HAP-1 (cell line): ENCODE measurements at regions not wholly inside any gene's neighbourhood (a gene's known extent, or its start where the extent isn't known, plus 50 kb on each side); places are given as distances from the start of the nearest gene placed in this dataset.

Source experiments
- DNase-seq, 2 experiments: peaks; one replicate each; pipeline ENCODE4 v3.0.0-alpha.2; 2016 to 2020; ENCODE audit warnings: low spot score in 2 of 2
- H3K27me3 ChIP-seq: fragments of 250-450 bp; sonication (Bioruptor Pico); 2 replicates; pipeline ENCODE4 v1.5.1; 2020; ENCODE audit warnings: low read depth, mild to moderate bottlenecking, moderate library complexity
- H3K36me3 ChIP-seq: fragments of 250-450 bp; sonication (Bioruptor Pico); replicated peaks from 2 replicates; pipeline ENCODE4 v1.5.1; 2020; ENCODE audit warnings: mild to moderate bottlenecking
- H3K4me1 ChIP-seq: fragments of 250-450 bp; sonication (Bioruptor Pico); 2 replicates; pipeline ENCODE4 v1.5.1; 2020; ENCODE audit warnings: mild to moderate bottlenecking
- H3K4me3 ChIP-seq: fragments of 250-450 bp; sonication (Bioruptor Pico); 2 replicates; pipeline ENCODE4 v1.5.1; 2020; ENCODE audit warnings: mild to moderate bottlenecking, moderate library complexity
- H3K9me3 ChIP-seq: fragments of 250-450 bp; sonication (Bioruptor Pico); 2 replicates; pipeline ENCODE4 v1.5.1; 2020; ENCODE audit warnings: mild to moderate bottlenecking, moderate library complexity
- in situ Hi-C: fragments of 300-500 bp; cut with MboI; formaldehyde crosslinking; loops from 3 replicates; pipeline ENCODE4 v1.14.3; 2020; ENCODE audit warnings: low sequenced_read_pairs, inconsistent platforms, mixed read lengths

DNA sequence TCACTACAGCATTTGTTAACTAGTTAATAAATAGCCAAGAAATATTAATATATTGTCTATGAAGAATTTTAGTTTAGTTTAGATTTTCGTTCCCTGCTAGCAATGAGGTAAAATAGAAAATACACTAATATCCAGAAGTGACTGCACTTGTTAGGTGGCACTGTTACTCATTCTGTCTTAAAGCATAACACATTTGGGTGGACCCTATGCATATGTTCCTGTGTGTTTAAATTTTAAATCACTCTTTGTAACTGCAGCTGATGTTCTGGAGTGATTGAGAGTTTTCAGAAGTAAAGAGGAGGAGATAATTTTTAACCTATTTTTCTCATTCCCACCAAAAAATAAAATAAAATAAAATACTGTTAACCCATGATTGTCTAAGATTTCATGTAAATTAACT is 73.9 kb upstream of the SOX4 start:
- no peaks in the 10 kb centered on the region for H3K36me3 ChIP-seq
- in situ Hi-C loops: no loop called here
- no peak overlapping the region for H3K4me3 ChIP-seq
- H3K9me3 ChIP-seq: no peaks in the 10 kb centered on the region
- DNase-seq: no peak
- no peaks in the 10 kb centered on the region for H3K27me3 ChIP-seq
- peaks cover 10% of the 10 kb centered on the region; the same call in 1 of the 2 replicates for H3K4me1 ChIP-seq

DNA sequence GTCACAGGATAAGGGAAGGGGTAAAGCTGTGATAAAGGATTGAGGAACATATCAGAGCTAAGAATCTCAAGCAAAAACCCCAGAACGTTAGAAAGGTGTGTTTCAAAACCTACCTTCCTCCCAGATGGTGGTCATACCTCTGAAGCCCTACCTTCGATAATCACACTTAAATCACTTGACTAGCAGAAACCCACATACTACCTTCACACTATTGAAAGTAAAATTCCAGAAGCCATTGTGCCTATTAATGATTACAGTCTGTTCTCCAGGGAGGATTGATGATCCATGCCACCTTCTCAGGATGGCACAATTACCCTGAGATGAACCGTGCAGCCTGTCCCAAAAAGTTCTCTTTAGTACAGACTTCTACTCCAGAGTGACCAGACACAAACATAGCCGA is 72.3 kb upstream of the SOX4 start:
- H3K36me3 ChIP-seq: no peaks in the 10 kb centered on the region
- H3K4me3 ChIP-seq: no peak overlapping the region
- peaks cover 10% of the 10 kb centered on the region; the same call in 1 of the 2 replicates for H3K4me1 ChIP-seq
- no peak for DNase-seq
- H3K9me3 ChIP-seq: no peaks in the 10 kb centered on the region
- H3K27me3 ChIP-seq: no peaks in the 10 kb centered on the region
- in situ Hi-C loops: no loop called here

DNA sequence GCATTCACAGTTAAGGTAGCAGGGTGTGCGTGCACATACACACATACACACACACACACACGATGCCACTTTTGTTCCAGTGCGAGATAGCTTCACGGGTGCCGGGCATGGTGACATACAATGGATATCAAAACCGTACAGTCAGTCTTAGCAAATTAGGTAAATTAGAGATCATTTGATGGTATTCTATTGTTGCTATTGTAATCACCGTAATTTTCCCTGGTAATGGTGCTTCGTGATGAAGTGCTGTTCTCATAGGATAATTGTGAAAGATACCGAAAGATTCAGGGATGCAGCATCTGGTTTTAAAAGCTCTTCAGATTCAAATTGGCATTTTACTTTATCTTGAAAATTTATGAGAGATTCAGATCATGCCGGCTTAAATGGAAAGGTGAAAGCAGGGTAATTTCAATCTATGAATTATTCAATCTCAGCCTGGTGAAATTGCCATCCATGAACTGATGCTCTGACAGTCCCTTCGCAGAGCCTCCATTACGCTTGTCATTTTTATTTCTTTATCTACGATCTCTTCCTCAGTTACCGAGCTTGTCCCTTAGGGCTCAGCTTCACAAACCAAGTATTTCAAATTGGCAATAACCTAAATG is 71.3 kb upstream of the SOX4 start:
- H3K36me3 ChIP-seq: no peaks in the 10 kb centered on the region
- in situ Hi-C loops: no loop called here
- no peaks in the 10 kb centered on the region for H3K27me3 ChIP-seq
- H3K4me3 ChIP-seq: no peak overlapping the region
- DNase-seq: no peak
- H3K9me3 ChIP-seq: no peaks in the 10 kb centered on the region
- H3K4me1 ChIP-seq: peaks cover 10% of the 10 kb centered on the region; the same call in 1 of the 2 replicates

DNA sequence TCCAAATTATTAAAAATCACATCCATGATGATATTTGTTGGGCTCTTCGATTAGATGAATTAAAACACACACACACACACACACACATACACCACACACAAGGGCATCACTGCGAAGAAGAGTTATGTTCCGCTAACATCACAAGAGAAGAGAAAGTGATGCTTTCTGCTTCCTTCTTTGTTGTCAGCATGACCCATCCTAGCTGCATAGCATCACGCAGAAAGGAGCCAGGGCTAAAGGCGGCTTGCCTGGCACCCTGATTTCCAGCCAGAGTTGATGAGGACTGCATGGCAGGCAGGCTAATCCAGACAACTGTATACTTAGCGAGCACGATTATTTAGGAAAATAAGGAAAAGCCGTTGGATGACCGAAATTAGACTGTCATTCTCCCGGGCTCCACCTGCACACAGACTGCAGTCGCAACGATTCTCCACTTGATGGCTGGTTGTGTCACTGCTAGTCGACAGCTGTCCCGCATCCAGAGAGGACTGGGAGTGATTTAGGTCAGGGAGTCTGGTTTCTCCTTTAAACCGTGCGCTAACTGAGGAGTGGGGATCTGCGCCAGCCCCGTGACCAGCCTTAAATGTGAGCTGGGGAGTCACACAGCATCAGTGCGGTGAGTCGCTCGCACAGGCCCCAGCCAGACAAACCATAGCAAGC is 70.6 kb upstream of the SOX4 start:
- H3K27me3 ChIP-seq: no peaks in the 10 kb centered on the region
- peak in 1 of 2 experiments; percentile 41 for DNase-seq
- in situ Hi-C loops: no loop called here
- peaks cover 10% of the 10 kb centered on the region; the same call in 1 of the 2 replicates for H3K4me1 ChIP-seq
- no peaks in the 10 kb centered on the region for H3K36me3 ChIP-seq
- no peak overlapping the region for H3K4me3 ChIP-seq
- no peaks in the 10 kb centered on the region for H3K9me3 ChIP-seq

DNA sequence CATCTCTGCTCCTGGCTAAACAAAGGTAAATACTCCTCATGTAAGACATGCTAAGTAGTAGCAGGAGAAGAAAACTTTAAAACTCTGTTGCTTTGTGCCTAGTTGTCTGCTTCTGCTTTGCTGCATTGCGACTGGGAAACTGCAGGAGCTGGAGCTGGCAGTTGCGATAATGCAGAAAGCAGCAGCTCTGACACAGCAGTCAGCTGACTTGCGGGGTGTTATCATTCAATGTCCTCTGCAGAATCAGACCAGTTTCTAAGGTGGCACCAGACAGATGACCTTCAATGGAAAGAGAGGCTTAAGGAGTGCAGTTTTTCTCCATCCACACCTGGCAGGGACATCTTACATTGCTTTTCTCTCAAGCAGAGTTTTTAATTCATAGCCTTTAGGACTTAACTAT is 69.9 kb upstream of the SOX4 start:
- in situ Hi-C loops: no loop called here

DNA sequence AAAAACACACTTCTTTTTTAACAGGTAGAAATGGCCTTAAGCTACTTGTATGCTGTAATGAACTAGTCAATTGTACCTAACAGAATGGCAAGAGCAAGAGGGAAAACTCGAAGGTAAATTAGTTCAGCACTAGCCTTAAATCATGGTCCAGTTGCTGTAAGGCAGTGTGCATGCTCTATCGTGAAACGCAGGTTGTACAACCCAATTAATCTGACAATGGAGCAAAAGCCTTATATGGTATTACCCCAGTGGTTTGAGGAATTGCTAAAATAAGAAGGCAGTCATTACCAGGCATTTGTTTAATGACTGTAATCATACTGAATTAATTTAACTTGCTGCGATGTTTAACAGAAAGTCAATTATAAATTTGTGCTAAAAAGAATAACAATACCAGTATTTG is 69.3 kb upstream of the SOX4 start:
- H3K36me3 ChIP-seq: no peaks in the 10 kb centered on the region
- no peaks in the 10 kb centered on the region for H3K9me3 ChIP-seq
- H3K27me3 ChIP-seq: no peaks in the 10 kb centered on the region
- H3K4me1 ChIP-seq: peaks cover 10% of the 10 kb centered on the region; the same call in 1 of the 2 replicates
- no peak overlapping the region for H3K4me3 ChIP-seq
- no peak for DNase-seq
- in situ Hi-C loops: no loop called here

More for the DNA sequence above, 69.9 kb upstream of the SOX4 start:
- Histone ChIP-seq H3K9me3 (no peaks in the 10 kb centered on the region), H3K4me3 (no peak overlapping the region), H3K4me1 (peaks cover 10% of the 10 kb centered on the region; the same call in 1 of the 2 replicates), H3K36me3 (no peaks in the 10 kb centered on the region), H3K27me3 (no peaks in the 10 kb centered on the region)
- DNase-seq: no peak

DNA sequence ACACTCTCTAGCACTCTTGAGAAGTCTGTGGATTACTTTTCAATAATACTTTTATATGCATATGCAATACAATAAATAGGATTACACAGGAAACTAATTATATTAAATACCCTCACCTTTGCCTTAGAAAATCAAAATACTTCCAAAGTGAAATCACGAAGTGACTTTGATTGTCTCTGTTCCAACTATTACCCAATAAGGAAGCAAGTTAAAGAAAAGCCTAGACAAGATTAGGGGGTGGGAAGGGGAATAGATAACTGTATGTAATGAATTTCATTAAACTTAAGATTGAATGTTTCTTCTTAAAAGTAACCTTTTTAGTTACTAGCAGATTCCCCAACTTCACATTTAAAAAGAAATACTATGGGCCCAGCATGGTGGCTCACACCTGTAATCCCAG is 66.6 kb upstream of the SOX4 start:
- Histone ChIP-seq H3K4me1 (peaks cover 3% of the 10 kb centered on the region; the same call in 1 of the 2 replicates), H3K27me3 (no peaks in the 10 kb centered on the region), H3K9me3 (no peaks in the 10 kb centered on the region), H3K4me3 (no peak overlapping the region), H3K36me3 (no peaks in the 10 kb centered on the region)
- no peak for DNase-seq
- in situ Hi-C loops: no loop called here

DNA sequence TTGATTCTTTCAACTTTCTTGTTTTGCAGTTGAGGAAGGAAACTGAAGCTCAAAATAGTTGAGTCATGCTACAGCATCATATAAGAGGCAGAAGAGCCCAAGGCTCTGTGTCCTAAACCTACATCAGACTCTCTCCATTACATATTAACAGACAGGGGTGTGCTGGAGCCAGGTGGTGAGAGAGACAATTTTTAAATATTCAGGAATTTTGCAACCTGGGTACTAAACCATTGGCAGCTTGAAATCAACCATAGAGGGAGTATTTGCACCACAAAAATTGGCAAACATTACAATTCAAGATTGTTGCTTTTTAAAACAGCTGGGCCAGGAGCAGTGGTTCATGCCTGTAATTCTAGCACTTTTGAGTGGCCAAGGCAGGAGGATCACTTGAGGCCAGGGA is 65.8 kb upstream of the SOX4 start:
- no peaks in the 10 kb centered on the region for H3K36me3 ChIP-seq
- H3K27me3 ChIP-seq: no peaks in the 10 kb centered on the region
- H3K4me3 ChIP-seq: no peak overlapping the region
- H3K9me3 ChIP-seq: no peaks in the 10 kb centered on the region
- in situ Hi-C loops: no loop called here
- peaks cover 3% of the 10 kb centered on the region; the same call in 1 of the 2 replicates for H3K4me1 ChIP-seq
- no peak for DNase-seq

DNA sequence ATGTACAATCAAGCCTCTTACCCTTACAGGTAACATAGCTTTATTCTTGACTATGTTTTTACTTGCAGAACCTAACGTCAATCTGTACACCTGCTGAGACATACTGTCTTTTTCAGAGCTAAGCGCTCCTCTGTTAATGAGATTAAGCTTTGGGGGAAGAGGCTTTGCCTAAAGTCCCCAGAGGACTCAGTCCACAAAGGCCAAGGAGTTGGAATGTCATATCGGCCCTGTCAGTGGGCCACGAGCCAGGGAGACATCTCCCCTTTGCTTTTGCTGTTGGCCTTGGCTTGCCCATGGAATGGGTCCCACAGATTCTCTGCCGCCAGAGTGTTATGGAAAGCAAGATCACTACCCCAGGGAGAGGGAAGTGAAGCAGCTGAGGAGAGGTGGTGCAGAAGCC is 64.1 kb upstream of the SOX4 start:
- in situ Hi-C loops: no loop called here
- Histone ChIP-seq H3K4me3 (no peak overlapping the region), H3K4me1 (peaks cover 3% of the 10 kb centered on the region; the same call in 1 of the 2 replicates), H3K9me3 (no peaks in the 10 kb centered on the region), H3K27me3 (no peaks in the 10 kb centered on the region), H3K36me3 (no peaks in the 10 kb centered on the region)
- no peak for DNase-seq

DNA sequence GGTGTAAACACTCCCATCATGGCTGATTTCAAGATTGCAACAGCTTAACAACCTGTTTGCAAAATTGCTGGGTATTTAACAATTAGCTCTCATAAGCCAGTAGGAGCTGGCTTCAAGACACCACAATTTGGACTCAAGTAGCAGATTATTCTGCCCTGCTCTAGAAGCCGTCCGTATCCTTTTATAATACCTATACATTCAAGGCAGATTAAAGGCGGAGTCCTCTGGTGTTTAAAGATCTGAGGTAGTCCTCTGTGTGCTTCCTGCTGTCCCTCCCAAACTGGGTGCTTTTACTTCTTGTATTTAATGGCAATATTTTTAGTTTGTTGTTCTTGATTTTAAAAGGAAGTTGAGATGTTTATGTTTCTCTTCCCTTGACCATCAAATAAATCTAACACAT is 62.2 kb upstream of the SOX4 start:
- peaks cover 3% of the 10 kb centered on the region; the same call in 1 of the 2 replicates for H3K4me1 ChIP-seq
- in situ Hi-C loops: no loop called here
- H3K4me3 ChIP-seq: no peak overlapping the region
- H3K9me3 ChIP-seq: no peaks in the 10 kb centered on the region
- no peaks in the 10 kb centered on the region for H3K36me3 ChIP-seq
- no peak for DNase-seq
- H3K27me3 ChIP-seq: no peaks in the 10 kb centered on the region

DNA sequence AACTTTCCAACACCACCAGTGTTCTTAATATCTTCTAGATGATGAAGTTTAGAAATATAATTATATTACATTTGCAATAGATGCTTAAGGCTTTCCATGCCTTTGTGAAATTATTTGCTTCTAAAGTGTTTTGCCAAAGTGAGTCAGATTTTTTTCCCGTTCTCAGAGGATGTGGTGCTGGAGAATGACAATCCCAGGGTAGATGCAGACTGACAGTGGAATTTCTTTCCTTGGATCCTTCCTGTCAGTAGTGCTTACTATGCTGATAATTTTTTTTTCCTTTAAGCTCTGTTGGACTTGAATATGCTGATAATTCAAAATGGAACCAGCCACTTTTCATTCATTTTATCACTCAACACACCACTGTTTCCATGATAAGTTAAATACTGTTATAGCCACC is 59.9 kb upstream of the SOX4 start:
- H3K4me3 ChIP-seq: no peak overlapping the region
- in situ Hi-C loops: no loop called here
- no peak for DNase-seq

DNA sequence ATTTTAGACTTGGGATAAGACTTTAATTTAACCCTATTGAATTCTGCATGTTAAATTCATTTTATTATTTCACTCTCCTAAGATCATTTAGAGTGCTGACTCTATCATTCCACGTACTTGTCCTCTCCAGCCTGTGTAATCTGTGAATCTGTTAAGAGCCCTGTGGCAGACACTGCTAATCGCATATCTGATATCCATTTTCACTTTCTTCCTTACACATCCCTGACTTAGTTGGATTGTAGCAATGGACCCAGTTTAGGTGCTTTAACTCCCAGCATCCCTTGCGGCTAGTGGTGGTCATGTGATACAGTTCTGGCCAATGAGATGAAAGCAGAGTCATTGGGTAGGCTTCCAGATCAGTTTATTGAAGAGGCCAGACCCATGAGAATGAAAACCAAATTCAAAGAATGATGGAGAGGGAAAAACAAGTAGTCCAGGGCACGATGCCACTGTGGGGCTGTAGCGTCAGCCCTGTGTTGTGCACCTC is 57.2 kb upstream of the SOX4 start:
- no peak for DNase-seq
- no peak overlapping the region for H3K4me3 ChIP-seq
- H3K36me3 ChIP-seq: no peaks in the 10 kb centered on the region
- no peaks in the 10 kb centered on the region for H3K4me1 ChIP-seq
- in situ Hi-C loops: no loop called here
- H3K27me3 ChIP-seq: no peaks in the 10 kb centered on the region
- no peaks in the 10 kb centered on the region for H3K9me3 ChIP-seq

More for the DNA sequence above, 59.9 kb upstream of the SOX4 start:
- Histone ChIP-seq H3K36me3 (no peaks in the 10 kb centered on the region), H3K4me1 (peaks cover 3% of the 10 kb centered on the region; the same call in 1 of the 2 replicates), H3K27me3 (no peaks in the 10 kb centered on the region), H3K9me3 (no peaks in the 10 kb centered on the region)

DNA sequence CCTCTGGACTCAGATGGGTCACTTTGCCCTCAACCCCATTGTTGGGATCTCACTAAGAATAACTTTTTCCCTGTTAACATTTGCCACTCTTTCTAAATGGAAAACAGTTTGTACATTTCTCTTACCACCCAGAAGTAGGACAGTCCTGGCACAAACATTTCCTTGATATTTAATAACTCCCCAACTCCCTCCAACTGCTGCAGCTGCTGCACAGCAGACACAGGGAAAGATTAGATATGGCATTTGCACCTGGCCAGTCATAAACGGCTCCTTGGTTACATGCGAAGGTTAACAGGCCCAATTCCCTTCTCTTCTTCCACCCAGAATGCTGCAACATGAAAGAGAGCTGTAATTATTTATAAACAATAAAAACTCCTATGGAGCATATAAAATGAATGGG is 55.9 kb upstream of the SOX4 start:
- Histone ChIP-seq H3K27me3 (no peaks in the 10 kb centered on the region), H3K4me1 (no peaks in the 10 kb centered on the region), H3K36me3 (no peaks in the 10 kb centered on the region), H3K4me3 (no peak overlapping the region), H3K9me3 (no peaks in the 10 kb centered on the region)
- in situ Hi-C loops: no loop called here
- DNase-seq: no peak

DNA sequence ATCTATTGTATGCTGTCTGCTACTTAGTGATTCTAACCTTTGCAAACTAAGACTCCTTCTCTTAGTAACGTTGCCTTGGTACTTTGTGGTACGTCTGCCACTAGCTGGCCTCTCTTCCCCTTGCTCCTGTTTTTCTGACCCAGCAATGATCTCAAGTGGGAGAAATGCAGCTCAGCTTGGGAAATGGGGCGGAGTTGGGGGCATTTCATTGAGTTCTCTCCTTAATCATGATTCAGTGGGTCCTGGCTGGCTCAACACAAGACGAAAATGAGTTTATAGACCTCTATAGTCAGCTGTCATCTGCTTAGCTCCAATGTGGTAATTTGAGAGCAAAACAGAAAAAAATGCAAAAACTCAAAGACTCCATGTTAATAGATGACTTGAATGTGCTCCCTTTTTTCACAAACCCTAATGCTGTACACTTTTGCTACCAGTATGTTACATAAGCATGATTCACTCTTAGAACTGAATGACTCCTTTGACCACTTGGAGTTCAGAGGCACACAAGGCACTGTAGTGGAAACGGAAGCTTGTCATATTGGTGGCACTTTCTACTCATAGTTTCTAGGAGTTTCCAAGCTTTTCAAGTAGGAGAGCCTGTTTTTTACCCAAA is 55.3 kb upstream of the SOX4 start:
- in situ Hi-C loops: no loop called here
- Histone ChIP-seq H3K4me3 (no peak overlapping the region), H3K27me3 (no peaks in the 10 kb centered on the region), H3K4me1 (no peaks in the 10 kb centered on the region), H3K9me3 (no peaks in the 10 kb centered on the region), H3K36me3 (no peaks in the 10 kb centered on the region)
- no peak for DNase-seq
